Tibial nerve (tissue), 3 donors: ENCODE measurements at regions not wholly inside any gene's neighbourhood (a gene's known extent, or its start where the extent isn't known, plus 50 kb on each side); places are given as distances from the start of the nearest gene placed in this dataset.

Experiments used
- CTCF ChIP-seq, 5 experiments: fragments of 200-600 bp in 3 of 5; fragments of 450-650 bp in 2 of 5; sonication (generic) in 3 of 5; IDR thresholded peaks; one replicate each; pipeline ENCODE4 v1.5.1; 2016 to 2019; ENCODE audit warnings: antibody characterized with exemption in 5 of 5, mild to moderate bottlenecking in 3 of 5, moderate library complexity in 2 of 5
- POLR2A ChIP-seq, 2 donors: fragments of 450-650 bp; IDR thresholded peaks; one replicate each; pipeline ENCODE4 v1.6.1; 2017; ENCODE audit warnings: antibody characterized with exemption in 2 of 2, mild to moderate bottlenecking in 2 of 2, moderate library complexity in 2 of 2

- TF ChIP-seq CTCF (IDR thresholded peaks at IDR 0.05) (no peak), POLR2A (IDR thresholded peaks at IDR 0.05) (no peak)
These were observed 488.2 kb downstream of the OMA1 start for GRCh38 chr1:58058323-58058722.
